Testis (tissue), 2 donors: ENCODE measurements at regions not wholly inside any gene's neighbourhood (a gene's known extent, or its start where the extent isn't known, plus 50 kb on each side); places are given as distances from the start of the nearest gene placed in this dataset.

ENCODE experiments used
- CTCF ChIP-seq, 3 experiments: fragments of 450-650 bp in 2 of 3; fragments of 200-600 bp in 1 of 3; sonication (generic) in 1 of 3; IDR thresholded peaks; one replicate each; pipeline ENCODE4 v1.5.1; 2016 to 2019; ENCODE audit warnings: antibody characterized with exemption in 3 of 3, mild to moderate bottlenecking in 2 of 3, moderate library complexity in 1 of 3
- POLR2A ChIP-seq: fragments of 450-650 bp; IDR thresholded peaks from one replicate; pipeline ENCODE4 v1.6.1; 2017; ENCODE audit warnings: antibody characterized with exemption, mild to moderate bottlenecking, moderate library complexity

- TF ChIP-seq CTCF (IDR thresholded peaks at IDR 0.05) (no peak), POLR2A (no peak)
Observed at GRCh38 chr7:156577645-156578577, 62.7 kb upstream of the RNF32 start.
